ENCODE measurements at regions not wholly inside any gene's neighbourhood (a gene's known extent, or its start where the extent isn't known, plus 50 kb on each side); places are given as distances from the start of the nearest gene placed in this dataset.

- no peaks in the 10 kb centered on the region for H3K9me2 ChIP-seq (replicated peaks; ENCODE audit: insufficient read depth, low read length)
- no peaks in the 10 kb centered on the region for H3F3A ChIP-seq (ENCODE audit: insufficient read depth)
- no peak overlapping the region for H3K27ac ChIP-seq (ENCODE audit: low read depth, low read length)
- TF ChIP-seq CTCF (IDR thresholded peaks at IDR 0.05; ENCODE audit: insufficient read depth, low read length, poor library complexity, severe bottlenecking) (no peak), EZH2phosphoT487 (conservative IDR thresholded peaks at IDR 0.05; ENCODE audit: low read length) (no peak)
- no peaks in the 10 kb centered on the region for H3K27me3 ChIP-seq (ENCODE audit: low read length)
- H4K20me1 ChIP-seq (ENCODE audit: low read depth, low read length), result no peaks in the 10 kb centered on the region
- no peaks in the 10 kb centered on the region for H3K79me2 ChIP-seq (ENCODE audit: insufficient read depth, low read length)
- H3K9ac ChIP-seq (ENCODE audit: low read length), result no peak overlapping the region
- H3K9me3 ChIP-seq (ENCODE audit: insufficient read depth, low read length), result no peaks in the 10 kb centered on the region
- H3K4me3 ChIP-seq (ENCODE audit: insufficient read depth, low read length, poor library complexity, severe bottlenecking), result no peak overlapping the region
- no peak overlapping the region for H3K4me2 ChIP-seq (ENCODE audit: low read depth, low read length, poor library complexity, severe bottlenecking)
- H3K36me3 ChIP-seq (ENCODE audit: low read length), result no peaks in the 10 kb centered on the region
- H2AFZ ChIP-seq (ENCODE audit: low read depth, low read length, severe bottlenecking), result no peak overlapping the region
Measured at GRCh38 chr5:166904571-166904970, 1386.9 kb upstream of the WWC1 start.

GRCh38 chr5:166906991-166907713 is 1384.3 kb upstream of the WWC1 start:
- H3K9me2 ChIP-seq (replicated peaks; ENCODE audit: insufficient read depth, low read length), result no peaks in the 10 kb centered on the region
- H3K27ac ChIP-seq (ENCODE audit: low read depth, low read length), result no peak overlapping the region
- TF ChIP-seq EZH2phosphoT487 (conservative IDR thresholded peaks at IDR 0.05; ENCODE audit: low read length), result no peak
- TF ChIP-seq CTCF (IDR thresholded peaks at IDR 0.05; ENCODE audit: insufficient read depth, low read length, poor library complexity, severe bottlenecking), result no peak
- H3K36me3 ChIP-seq (ENCODE audit: low read length), result no peaks in the 10 kb centered on the region
- no peaks in the 10 kb centered on the region for H3K27me3 ChIP-seq (ENCODE audit: low read length)
- no peaks in the 10 kb centered on the region for H3K79me2 ChIP-seq (ENCODE audit: insufficient read depth, low read length)
- H3K4me3 ChIP-seq (ENCODE audit: insufficient read depth, low read length, poor library complexity, severe bottlenecking), result no peak overlapping the region
- no peak overlapping the region for H2AFZ ChIP-seq (ENCODE audit: low read depth, low read length, severe bottlenecking)
- no peaks in the 10 kb centered on the region for H3F3A ChIP-seq (ENCODE audit: insufficient read depth)
- no peaks in the 10 kb centered on the region for H4K20me1 ChIP-seq (ENCODE audit: low read depth, low read length)
- H3K9ac ChIP-seq (ENCODE audit: low read length), result no peak overlapping the region
- no peaks in the 10 kb centered on the region for H3K9me3 ChIP-seq (ENCODE audit: insufficient read depth, low read length)
- no peak overlapping the region for H3K4me2 ChIP-seq (ENCODE audit: low read depth, low read length, poor library complexity, severe bottlenecking)

- H3F3A ChIP-seq (ENCODE audit: insufficient read depth), result no peaks in the 10 kb centered on the region
- no peak overlapping the region for H3K9ac ChIP-seq (ENCODE audit: low read length)
- H3K9me2 ChIP-seq (replicated peaks; ENCODE audit: insufficient read depth, low read length), result no peaks in the 10 kb centered on the region
- no peak overlapping the region for H3K4me3 ChIP-seq (ENCODE audit: insufficient read depth, low read length, poor library complexity, severe bottlenecking)
- H4K20me1 ChIP-seq (ENCODE audit: low read depth, low read length), result no peaks in the 10 kb centered on the region
- no peak overlapping the region for H3K4me2 ChIP-seq (ENCODE audit: low read depth, low read length, poor library complexity, severe bottlenecking)
- no peaks in the 10 kb centered on the region for H3K27me3 ChIP-seq (ENCODE audit: low read length)
- no peak overlapping the region for H3K27ac ChIP-seq (ENCODE audit: low read depth, low read length)
- H3K79me2 ChIP-seq (ENCODE audit: insufficient read depth, low read length), result no peaks in the 10 kb centered on the region
- no peak overlapping the region for H2AFZ ChIP-seq (ENCODE audit: low read depth, low read length, severe bottlenecking)
- TF ChIP-seq CTCF (IDR thresholded peaks at IDR 0.05; ENCODE audit: insufficient read depth, low read length, poor library complexity, severe bottlenecking) (no peak), EZH2phosphoT487 (conservative IDR thresholded peaks at IDR 0.05; ENCODE audit: low read length) (no peak)
- H3K36me3 ChIP-seq (ENCODE audit: low read length), result no peaks in the 10 kb centered on the region
- no peaks in the 10 kb centered on the region for H3K9me3 ChIP-seq (ENCODE audit: insufficient read depth, low read length)
Measured at GRCh38 chr5:166909040-166909439, 1382.4 kb upstream of the WWC1 start.

Data from SU-DHL-6 (cell line).